Transverse colon (tissue), 4 donors: ENCODE measurements at regions not wholly inside any gene's neighbourhood (a gene's known extent, or its start where the extent isn't known, plus 50 kb on each side); places are given as distances from the start of the nearest gene placed in this dataset.

Experiments used
- CTCF ChIP-seq, 5 experiments: fragments of 200-600 bp in 3 of 5; fragments of 450-650 bp in 2 of 5; sonication (generic) in 3 of 5; IDR thresholded peaks; 1 replicate in 2 of 5; 2 replicates in 3 of 5; pipeline ENCODE4 v1.5.1; 2016 to 2017; ENCODE audit warnings: antibody characterized with exemption in 5 of 5, inconsistent platforms in 3 of 5, mild to moderate bottlenecking in 2 of 5, moderate library complexity in 1 of 5
- POLR2A ChIP-seq: fragments of 450-650 bp; IDR thresholded peaks from one replicate; pipeline ENCODE4 v1.6.1; 2016; ENCODE audit warnings: antibody characterized with exemption, mild to moderate bottlenecking, moderate library complexity
- POLR2AphosphoS5 ChIP-seq, 3 donors: sonication (generic); formaldehyde crosslinking; IDR thresholded peaks; one replicate each; pipeline ENCODE4 v1.6.1; 2016; ENCODE audit warnings: antibody characterized with exemption in 3 of 3

- no peak for TF ChIP-seq CTCF (IDR thresholded peaks at IDR 0.05)
- TF ChIP-seq POLR2A: no peak
- TF ChIP-seq POLR2AphosphoS5 (IDR thresholded peaks at IDR 0.05): no peak
Observed at GRCh38 chr4:14336656-14337055, 665.6 kb upstream of the CPEB2 start.
